GM12878 (cell line): ENCODE measurements at regions not wholly inside any gene's neighbourhood (a gene's known extent, or its start where the extent isn't known, plus 50 kb on each side); places are given as distances from the start of the nearest gene placed in this dataset.

Experiments
- ATAC-seq: fragments of 200-7000 bp; cut with Tn5 transposase; 3 replicates; pipeline ENCODE4 v1.9.1; 2020; ENCODE audit warnings: mild to moderate bottlenecking, moderate library complexity
- BruUV-seq: library from RNA; stranded (reverse); fragments of 400-500 nt; replicated peaks from 2 replicates; lab custom pipeline; 2021; lab: Mats Ljungman, UMichigan
- CTCF ChIA-PET: fragments of 300-600 bp; sonication (Branson Sonifier 250); formaldehyde crosslinking; extraction: SDS; loops from one replicate; lab custom pipeline; 2021; ENCODE audit warnings: inconsistent platforms; lab: Yijun Ruan, JAX
- POLR2A ChIA-PET: fragments of 350-600 bp; formaldehyde crosslinking; extraction: SDS; loops from one replicate; lab custom pipeline; 2021; ENCODE audit warnings: inconsistent platforms; lab: Charles Lee
- RAD21 ChIA-PET: fragments of 300-600 bp; sonication (Branson Sonifier 250); formaldehyde crosslinking; loops from one replicate; lab custom pipeline; 2023; ENCODE audit warnings: antibody characterized with exemption; ENCODE audit not compliant: unreplicated experiment; lab: Charles Lee
- SMC1A ChIA-PET: fragments of 300-600 bp; sonication (Branson Sonifier 250); formaldehyde crosslinking; loops from one replicate; lab custom pipeline; 2023; ENCODE audit not compliant: unreplicated experiment, uncharacterized antibody; lab: Charles Lee
- DNase-seq: peaks from one replicate; pipeline ENCODE4 v3.0.0-alpha.2; 2011; ENCODE audit warnings: low read depth, low spot score
- FAIRE-seq: peaks from 3 replicates; lab custom pipeline; 2011; peaks lifted over from hg19 to GRCh38; lab: Jason Lieb, UNC
- H2AFZ ChIP-seq: 2 replicates; pipeline ENCODE4 v1.6.0; 2011; ENCODE audit warnings: low read depth, low read length, control low read depth; ENCODE audit not compliant: control insufficient read depth
- H3K27ac ChIP-seq: 2 replicates; pipeline ENCODE4 v1.5.1; 2011; ENCODE audit warnings: control low read depth; ENCODE audit not compliant: control insufficient read depth, insufficient read depth
- H3K27me3 ChIP-seq, 2 experiments: replicated peaks in 1 of 2; 2 replicates each; pipeline versions ENCODE4 v1.6.0 to v1.6.1; 2011; ENCODE audit warnings: low read length in 1 of 2; ENCODE audit not compliant: control insufficient read depth in 2 of 2, insufficient read depth in 2 of 2
- H3K36me3 ChIP-seq, 2 experiments: 2 replicates each; pipeline ENCODE4 v1.5.1; 2011; ENCODE audit warnings: low read length in 1 of 2; ENCODE audit not compliant: control insufficient read depth in 2 of 2, insufficient read depth in 2 of 2
- H3K4me1 ChIP-seq: 2 replicates; pipeline ENCODE4 v1.6.1; 2011; ENCODE audit warnings: mild to moderate bottlenecking, low read length, moderate library complexity, mixed read lengths; ENCODE audit not compliant: control insufficient read depth, insufficient read depth
- H3K4me2 ChIP-seq: 2 replicates; pipeline ENCODE4 v1.6.0; 2011; ENCODE audit warnings: control low read depth; ENCODE audit not compliant: control insufficient read depth, insufficient read depth
- H3K4me3 ChIP-seq: fragments of 200-600 bp; sonication (generic); 2 replicates; pipeline ENCODE4 v1.5.1; 2016
- H3K79me2 ChIP-seq: 2 replicates; pipeline ENCODE4 v1.6.0; 2011; ENCODE audit warnings: low read length; ENCODE audit not compliant: control insufficient read depth, insufficient read depth
- H3K9ac ChIP-seq: 2 replicates; pipeline ENCODE4 v1.8.0; 2011; ENCODE audit warnings: low read length, control low read depth, mixed read lengths; ENCODE audit not compliant: control insufficient read depth, insufficient read depth
- H3K9me3 ChIP-seq: replicated peaks from 3 replicates; pipeline ENCODE4 v1.5.1; 2011; ENCODE audit warnings: mild to moderate bottlenecking, low read length; ENCODE audit not compliant: control insufficient read depth, insufficient read depth
- H4K20me1 ChIP-seq: 2 replicates; pipeline ENCODE4 v1.6.0; 2011; ENCODE audit not compliant: control insufficient read depth, insufficient read depth
- BCL11A ChIP-seq: IDR thresholded peaks from 2 replicates; pipeline ENCODE4 v1.6.1; 2011; ENCODE audit warnings: low read depth, low read length
- CBFB ChIP-seq: IDR thresholded peaks from 2 replicates; pipeline ENCODE4 v1.6.1; 2016; ENCODE audit warnings: antibody characterized with exemption, low read depth
- EZH2 ChIP-seq: IDR thresholded peaks from 2 replicates; pipeline ENCODE4 v1.6.1; 2012; ENCODE audit warnings: low read depth, mild to moderate bottlenecking, control low read depth, inconsistent platforms, low read length, borderline replicate concordance; ENCODE audit not compliant: control insufficient read depth
- HDGF ChIP-seq: fragments of 450-650 bp; IDR thresholded peaks from 2 replicates; pipeline ENCODE4 v1.6.1; 2016; ENCODE audit warnings: antibody characterized with exemption
- IRF4 ChIP-seq: IDR thresholded peaks from 2 replicates; pipeline ENCODE4 v1.6.1; 2011; ENCODE audit warnings: low read depth, low read length
- MTA2 ChIP-seq: fragments of 450-650 bp; IDR thresholded peaks from 2 replicates; pipeline ENCODE4 v1.6.1; 2016; ENCODE audit warnings: low read depth, mild to moderate bottlenecking, moderate library complexity
- NBN ChIP-seq: fragments of 450-650 bp; IDR thresholded peaks from 2 replicates; pipeline ENCODE4 v1.6.1; 2016
- NFXL1 ChIP-seq: fragments of 450-650 bp; IDR thresholded peaks from 2 replicates; pipeline ENCODE4 v1.6.1; 2017; ENCODE audit warnings: antibody characterized with exemption, mild to moderate bottlenecking, borderline replicate concordance
- NFYA ChIP-seq: IDR thresholded peaks from 2 replicates; pipeline ENCODE4 v1.6.1; 2011; ENCODE audit warnings: low read depth, mild to moderate bottlenecking, low read length, improper control_type of control experiment, borderline replicate concordance
- PML ChIP-seq: IDR thresholded peaks from 2 replicates; pipeline ENCODE4 v1.6.1; 2012; ENCODE audit warnings: low read length, inconsistent platforms
- POLR2AphosphoS2 ChIP-seq: IDR thresholded peaks from 2 replicates; pipeline ENCODE4 v1.6.1; 2011; ENCODE audit warnings: low read depth, mild to moderate bottlenecking, low read length, improper control_type of control experiment, moderate library complexity
- RELB ChIP-seq: fragments of 450-650 bp; IDR thresholded peaks from 2 replicates; pipeline ENCODE4 v1.6.1; 2017; ENCODE audit warnings: low read depth, mild to moderate bottlenecking, moderate library complexity
- RFX5 ChIP-seq: IDR thresholded peaks from 2 replicates; pipeline ENCODE4 v1.6.1; 2011; ENCODE audit warnings: low read depth, low read length, improper control_type of control experiment
- SREBF2 ChIP-seq: IDR thresholded peaks from 2 replicates; pipeline ENCODE4 v1.6.1; 2012; ENCODE audit warnings: mild to moderate bottlenecking, low read length
- ZBTB11 ChIP-seq: fragments of 450-650 bp; formaldehyde crosslinking; IDR thresholded peaks from 2 replicates; pipeline ENCODE4 v1.5.0; 2022; ENCODE audit warnings: mild to moderate bottlenecking, missing genetic modification characterization
- WGBS: methylation state at CpG from one replicate; pipeline ENCODE4 v1.1.6; 2016; ENCODE audit warnings: low lambda C conversion rate; ENCODE audit not compliant: insufficient replicate concordance, insufficient coverage; ENCODE audit errors: missing lambda C conversion rate; 5-methylcytosine and 5-hydroxymethylcytosine counted together
- in situ Hi-C: fragments of 300-500 bp; cut with MboI; formaldehyde crosslinking; loops from 9 replicates; pipeline ENCODE4 v1.14.3; 2018; ENCODE audit warnings: mixed read lengths
- intact Hi-C: fragments of 100-400 bp; cut with micrococcal nuclease; formaldehyde crosslinking; loops from one replicate; pipeline ENCODE4 v1.14.2; 2022; ENCODE audit not compliant: unreplicated experiment
- TF ChIP-seq, protein P1 (sequence below): IDR thresholded peaks from 2 replicates; pipeline ENCODE4 v1.6.1; 2012; ENCODE audit warnings: low read length, inconsistent platforms
- TF ChIP-seq, protein P2 (sequence below): fragments of 450-650 bp; IDR thresholded peaks from 2 replicates; pipeline ENCODE4 v1.6.1; 2018; ENCODE audit warnings: mild to moderate bottlenecking, low read depth, moderate library complexity; ENCODE audit not compliant: partially characterized antibody

DNA sequence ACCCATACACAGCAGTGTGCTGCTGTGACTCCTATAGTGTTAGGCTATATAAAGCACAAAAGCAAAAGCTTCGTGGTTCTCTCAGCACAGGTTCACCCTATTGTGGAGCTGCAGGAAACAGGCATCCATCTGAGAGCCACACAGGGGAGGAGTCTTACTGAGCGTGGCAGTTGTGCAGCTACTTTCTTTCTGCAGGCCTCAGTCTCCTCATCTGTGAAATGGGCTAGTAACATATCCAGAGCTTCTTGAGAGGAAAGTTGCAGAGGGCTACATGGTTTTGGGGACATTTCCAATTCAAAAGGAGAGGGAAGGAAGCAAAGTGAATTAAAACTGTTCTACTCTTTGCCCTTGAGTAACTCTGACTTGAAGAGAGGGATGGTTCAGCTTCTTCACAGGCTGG is 142.0 kb downstream of the FOXD2 start:
- H3K79me2 ChIP-seq: no peaks in the 10 kb centered on the region
- ATAC-seq: no peak
- DNase-seq: no peak
- no peak for FAIRE-seq
- intact Hi-C loops (no loop called here), in situ Hi-C loops (no loop called here)
- no peak overlapping the region for H3K27ac ChIP-seq
- no peak overlapping the region for H3K9ac ChIP-seq
- H3K9me3 ChIP-seq: no peaks in the 10 kb centered on the region
- ChIA-PET POLR2A (no interaction called here), RAD21 (no interaction called here), CTCF (no interaction called here), SMC1A (interaction anchor here (0.6 to 1.1 kb wide), 3 partner anchors 15 to 241 kb away, joined by 3 read pairs; no protein-coding TSS in a partner anchor)
- H3K4me2 ChIP-seq: no peak overlapping the region
- WGBS: 3% methylated on average over 2 of the region's 2 CpGs
- no peak overlapping the region for H3K4me3 ChIP-seq
- TF ChIP-seq, protein P1, sequence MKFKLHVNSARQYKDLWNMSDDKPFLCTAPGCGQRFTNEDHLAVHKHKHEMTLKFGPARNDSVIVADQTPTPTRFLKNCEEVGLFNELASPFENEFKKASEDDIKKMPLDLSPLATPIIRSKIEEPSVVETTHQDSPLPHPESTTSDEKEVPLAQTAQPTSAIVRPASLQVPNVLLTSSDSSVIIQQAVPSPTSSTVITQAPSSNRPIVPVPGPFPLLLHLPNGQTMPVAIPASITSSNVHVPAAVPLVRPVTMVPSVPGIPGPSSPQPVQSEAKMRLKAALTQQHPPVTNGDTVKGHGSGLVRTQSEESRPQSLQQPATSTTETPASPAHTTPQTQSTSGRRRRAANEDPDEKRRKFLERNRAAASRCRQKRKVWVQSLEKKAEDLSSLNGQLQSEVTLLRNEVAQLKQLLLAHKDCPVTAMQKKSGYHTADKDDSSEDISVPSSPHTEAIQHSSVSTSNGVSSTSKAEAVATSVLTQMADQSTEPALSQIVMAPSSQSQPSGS: no peak
- TF ChIP-seq NFXL1: no peak
- TF ChIP-seq BCL11A: no peak
- no peak for TF ChIP-seq PML
- no peak for TF ChIP-seq HDGF
- TF ChIP-seq MTA2: no peak
- TF ChIP-seq POLR2AphosphoS2: no peak
- no peak for TF ChIP-seq CBFB
- TF ChIP-seq NBN: no peak
- no peak for TF ChIP-seq RELB
- no peak for TF ChIP-seq ZBTB11
- no peak for TF ChIP-seq RFX5
- no peak for TF ChIP-seq NFYA
- no peak for TF ChIP-seq EZH2
- TF ChIP-seq, protein P2, sequence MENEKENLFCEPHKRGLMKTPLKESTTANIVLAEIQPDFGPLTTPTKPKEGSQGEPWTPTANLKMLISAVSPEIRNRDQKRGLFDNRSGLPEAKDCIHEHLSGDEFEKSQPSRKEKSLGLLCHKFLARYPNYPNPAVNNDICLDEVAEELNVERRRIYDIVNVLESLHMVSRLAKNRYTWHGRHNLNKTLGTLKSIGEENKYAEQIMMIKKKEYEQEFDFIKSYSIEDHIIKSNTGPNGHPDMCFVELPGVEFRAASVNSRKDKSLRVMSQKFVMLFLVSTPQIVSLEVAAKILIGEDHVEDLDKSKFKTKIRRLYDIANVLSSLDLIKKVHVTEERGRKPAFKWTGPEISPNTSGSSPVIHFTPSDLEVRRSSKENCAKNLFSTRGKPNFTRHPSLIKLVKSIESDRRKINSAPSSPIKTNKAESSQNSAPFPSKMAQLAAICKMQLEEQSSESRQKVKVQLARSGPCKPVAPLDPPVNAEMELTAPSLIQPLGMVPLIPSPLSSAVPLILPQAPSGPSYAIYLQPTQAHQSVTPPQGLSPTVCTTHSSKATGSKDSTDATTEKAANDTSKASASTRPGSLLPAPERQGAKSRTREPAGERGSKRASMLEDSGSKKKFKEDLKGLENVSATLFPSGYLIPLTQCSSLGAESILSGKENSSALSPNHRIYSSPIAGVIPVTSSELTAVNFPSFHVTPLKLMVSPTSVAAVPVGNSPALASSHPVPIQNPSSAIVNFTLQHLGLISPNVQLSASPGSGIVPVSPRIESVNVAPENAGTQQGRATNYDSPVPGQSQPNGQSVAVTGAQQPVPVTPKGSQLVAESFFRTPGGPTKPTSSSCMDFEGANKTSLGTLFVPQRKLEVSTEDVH: no peak
- no peak for TF ChIP-seq IRF4
- no peak for TF ChIP-seq SREBF2
- H3K27me3 ChIP-seq: peaks cover 2 to 8% of the 10 kb centered on the region in 2 experiments
- H4K20me1 ChIP-seq: no peaks in the 10 kb centered on the region
- BruUV-seq: no TSS peak
- no peaks in the 10 kb centered on the region for H3K36me3 ChIP-seq
- H2AFZ ChIP-seq: no peak overlapping the region
- no peaks in the 10 kb centered on the region for H3K4me1 ChIP-seq
